CD4-positive, alpha-beta T cell treated with Interleukin-21 for 1 hour (primary cell): ENCODE measurements at regions not wholly inside any gene's neighbourhood (a gene's known extent, or its start where the extent isn't known, plus 50 kb on each side); places are given as distances from the start of the nearest gene placed in this dataset.

Experiments
- DNase-seq: peaks from one replicate; pipeline ENCODE4 v3.0.0-alpha.2; 2020

DNA sequence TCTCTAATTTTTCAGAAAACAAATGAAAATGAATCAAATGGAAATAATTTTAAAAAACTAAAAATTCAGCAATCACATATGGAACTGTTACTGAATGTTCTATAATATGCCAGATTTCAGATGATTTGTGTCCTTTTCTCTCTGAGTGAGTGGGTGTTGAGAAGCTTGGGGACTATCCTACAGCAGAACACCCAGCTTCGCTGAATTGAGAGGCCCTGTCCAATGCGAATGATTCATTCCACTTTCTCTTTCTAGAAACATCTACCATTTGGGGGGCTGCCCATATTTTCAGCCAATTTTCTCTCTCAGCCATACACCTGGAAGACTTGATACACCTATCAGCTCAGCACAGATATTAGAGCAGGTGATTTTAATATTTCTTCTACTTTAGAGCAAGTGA is 1666.7 kb downstream of the EFNB2 start:
- DNase-seq: no peak

DNA sequence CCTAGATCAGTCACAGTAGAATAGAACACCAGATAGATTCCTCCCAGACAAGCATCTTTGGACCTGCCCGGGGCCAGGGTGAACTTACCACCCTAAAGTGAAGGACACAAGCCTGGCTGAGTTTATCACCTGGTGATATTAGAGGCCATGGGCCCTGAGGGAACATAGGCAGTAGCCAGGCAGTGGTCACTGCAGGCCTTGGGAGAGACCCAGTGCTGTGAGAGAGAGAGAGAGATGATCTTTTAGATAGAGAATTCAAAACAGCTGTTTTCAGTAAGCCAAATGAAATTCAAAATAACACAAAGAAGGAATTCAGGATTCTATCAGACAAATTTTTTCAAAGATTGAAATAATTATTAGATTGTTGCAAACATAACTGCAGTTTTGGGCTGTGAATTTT is 1679.9 kb downstream of the EFNB2 start:
- DNase-seq: no peak

DNA sequence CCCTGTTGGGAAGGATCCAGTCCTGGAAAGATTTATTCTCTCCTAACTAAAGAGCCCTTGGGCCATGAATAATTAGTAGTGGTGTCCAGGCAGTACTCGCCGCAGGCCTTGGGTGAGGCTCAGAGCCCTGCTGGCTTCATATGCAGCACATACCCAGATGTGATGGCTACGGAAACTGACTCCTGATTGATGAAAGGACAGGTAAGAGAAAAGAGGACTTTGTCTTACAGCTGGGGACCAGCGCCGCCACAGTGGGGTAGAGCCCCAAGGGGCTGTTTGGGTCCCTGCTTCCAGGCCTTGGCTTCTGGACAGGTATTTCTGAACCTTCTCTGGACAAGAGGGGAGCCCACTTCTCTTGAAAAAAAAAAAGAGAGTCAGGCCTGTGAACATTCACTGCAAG is 1680.8 kb downstream of the EFNB2 start:
- DNase-seq: no peak

- DNase-seq: no peak
These were observed 1681.5 kb downstream of the EFNB2 start for GRCh38 chr13:104854007-104854406.

DNA sequence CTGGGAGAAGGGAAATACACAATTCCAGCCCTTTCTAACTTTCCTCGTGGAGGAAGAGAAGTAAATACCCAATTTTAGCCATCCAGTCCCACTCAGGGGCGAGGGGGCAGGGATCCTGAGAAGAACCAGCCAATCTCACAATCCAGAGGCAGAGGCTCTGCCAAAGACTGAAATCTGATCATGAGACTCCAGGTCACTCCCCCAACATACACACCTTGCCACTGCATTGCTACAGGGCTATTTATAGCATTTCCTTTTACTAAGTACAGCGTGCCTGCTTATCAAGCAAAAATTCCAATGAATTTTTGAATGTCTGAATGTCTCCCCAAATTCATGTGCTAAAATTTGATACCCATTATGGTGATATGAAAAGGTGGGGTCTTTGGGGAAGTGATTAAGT is 1687.5 kb downstream of the EFNB2 start:
- DNase-seq: no peak

GRCh38 chr13:104843401-104843800 is 1692.1 kb downstream of the EFNB2 start:
- DNase-seq: no peak

DNA sequence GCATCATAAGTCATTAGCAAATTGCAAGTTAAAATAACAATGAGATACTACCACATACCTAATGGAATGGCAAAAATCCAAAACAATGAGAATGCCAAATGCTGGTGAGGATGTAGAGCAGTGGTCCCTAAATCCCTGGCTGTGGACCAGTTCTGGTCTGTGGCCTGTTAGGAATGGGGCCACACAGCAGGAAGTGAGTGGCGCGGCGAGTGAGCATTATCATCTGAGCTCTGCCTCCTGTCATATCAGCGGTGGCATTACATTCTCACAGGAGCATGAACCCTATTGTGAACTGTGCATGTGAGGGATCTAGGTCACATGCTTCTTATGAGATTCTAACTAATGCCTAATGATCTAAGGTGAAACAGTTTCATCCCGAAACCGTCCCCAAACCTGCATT is 1694.4 kb downstream of the EFNB2 start:
- DNase-seq: no peak

DNA sequence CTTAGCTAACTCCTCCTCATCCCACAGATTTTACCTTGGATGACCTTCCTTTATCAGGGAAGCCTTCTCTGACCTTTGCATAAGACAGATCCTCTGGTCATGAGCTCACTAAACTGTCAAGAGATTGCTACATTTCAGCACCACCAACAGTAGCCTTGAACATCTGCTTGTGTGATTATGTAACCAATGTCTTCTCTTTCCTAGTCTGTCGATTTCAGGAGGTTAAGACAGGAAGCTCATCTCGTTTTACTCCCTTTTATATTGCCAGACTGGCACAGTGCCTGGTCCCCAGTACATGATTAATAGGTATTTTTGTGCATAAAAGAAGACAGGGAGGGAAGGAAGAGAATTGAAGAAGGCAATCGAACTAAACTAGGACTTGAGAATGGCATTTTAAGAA is 1697.7 kb downstream of the EFNB2 start:
- DNase-seq: no peak

DNA sequence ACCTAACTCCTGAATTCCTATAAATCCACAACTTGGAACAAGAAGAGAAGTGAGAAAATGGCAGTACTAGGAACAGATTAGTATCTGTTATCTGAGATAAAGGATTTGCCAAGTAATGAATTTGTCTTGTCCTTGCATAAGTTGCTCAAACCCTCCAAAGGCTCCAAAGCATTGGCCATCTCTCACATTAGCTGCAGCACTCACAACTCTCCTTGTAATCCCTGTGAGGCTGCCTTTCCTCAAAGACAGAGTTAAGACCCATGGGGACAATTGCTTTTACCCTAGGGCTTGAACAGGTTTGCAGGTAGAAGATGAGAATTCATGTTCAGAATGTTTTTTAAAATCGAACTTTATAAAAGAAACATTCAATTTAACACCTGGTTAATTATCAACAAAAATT is 1702.2 kb downstream of the EFNB2 start:
- DNase-seq: no peak

- DNase-seq: no peak
These were observed 1703.2 kb downstream of the EFNB2 start for GRCh38 chr13:104832231-104832630.

- no peak for DNase-seq
These were observed 1703.6 kb downstream of the EFNB2 start for GRCh38 chr13:104831831-104832230.

- no peak for DNase-seq
These were observed 1711.8 kb downstream of the EFNB2 start for GRCh38 chr13:104823709-104824108.

- no peak for DNase-seq
These were observed 1712.4 kb downstream of the EFNB2 start for GRCh38 chr13:104823071-104823470.

GRCh38 chr13:104817271-104817670 is 1718.2 kb downstream of the EFNB2 start:
- no peak for DNase-seq

- no peak for DNase-seq
These were observed 1718.7 kb downstream of the EFNB2 start for GRCh38 chr13:104816726-104817125.

DNA sequence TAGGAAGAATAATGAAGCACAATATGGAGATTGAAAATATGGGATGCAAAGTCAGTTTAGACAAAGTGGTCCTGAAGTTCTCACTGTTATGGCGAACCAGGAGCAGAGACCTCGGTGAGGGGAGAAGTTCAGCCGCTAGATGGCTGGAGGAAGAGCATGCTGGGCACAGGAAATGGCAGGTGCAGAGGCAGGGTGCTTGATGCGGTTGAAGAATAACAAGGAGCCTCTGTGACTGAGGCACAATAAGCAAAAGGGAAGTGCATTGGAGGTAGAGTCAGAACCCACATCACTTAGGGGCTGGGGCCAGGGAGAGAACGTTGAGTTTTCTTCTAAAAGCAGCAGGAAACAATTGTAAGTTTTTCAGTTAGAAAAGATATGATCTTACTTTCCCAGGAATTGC is 1725.2 kb downstream of the EFNB2 start:
- DNase-seq: no peak

- no peak for DNase-seq
These were observed 1726.0 kb downstream of the EFNB2 start for GRCh38 chr13:104809483-104809882.

DNA sequence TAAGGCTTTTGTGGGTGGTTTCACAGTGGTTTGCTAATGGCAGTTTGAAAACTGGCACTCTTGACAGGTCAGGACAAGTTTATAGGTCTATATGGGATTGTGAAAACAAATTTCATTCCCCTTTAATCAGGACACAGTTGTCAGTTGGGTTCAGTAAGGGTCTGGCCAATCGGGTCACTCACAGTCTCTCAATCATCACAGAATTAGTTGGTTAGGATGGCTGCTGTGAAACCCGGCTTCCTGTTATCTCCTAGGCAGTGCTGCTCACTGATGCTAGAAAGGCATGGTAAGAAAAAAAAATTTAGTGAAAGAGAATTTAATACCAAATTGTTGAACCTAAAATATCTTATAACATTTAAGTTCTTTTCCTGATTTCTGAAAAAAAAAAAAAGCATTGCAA is 1730.1 kb downstream of the EFNB2 start:
- no peak for DNase-seq

DNA sequence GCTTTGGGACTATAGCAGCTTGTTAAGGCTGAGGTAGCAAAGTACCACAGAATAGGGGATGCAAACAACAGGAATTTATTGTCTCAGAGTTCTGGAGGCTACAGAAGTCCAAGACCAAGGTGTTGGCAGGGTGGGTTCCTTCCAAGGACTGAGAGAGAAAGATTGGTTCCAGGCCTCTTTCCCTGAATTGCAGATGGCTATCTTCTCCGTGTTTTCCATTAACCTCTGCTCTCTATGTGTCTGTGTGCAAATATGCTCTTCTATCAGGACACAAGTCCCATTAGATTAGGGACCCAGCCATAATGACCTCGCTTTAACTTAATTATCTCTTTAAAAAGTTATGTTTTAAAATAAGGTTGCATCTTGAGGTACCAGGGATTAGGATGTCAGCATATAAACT is 1732.9 kb upstream of the SLC10A2 start:
- DNase-seq: no peak

GRCh38 chr13:104798486-104798885 is 1732.3 kb upstream of the SLC10A2 start:
- DNase-seq: no peak

DNA sequence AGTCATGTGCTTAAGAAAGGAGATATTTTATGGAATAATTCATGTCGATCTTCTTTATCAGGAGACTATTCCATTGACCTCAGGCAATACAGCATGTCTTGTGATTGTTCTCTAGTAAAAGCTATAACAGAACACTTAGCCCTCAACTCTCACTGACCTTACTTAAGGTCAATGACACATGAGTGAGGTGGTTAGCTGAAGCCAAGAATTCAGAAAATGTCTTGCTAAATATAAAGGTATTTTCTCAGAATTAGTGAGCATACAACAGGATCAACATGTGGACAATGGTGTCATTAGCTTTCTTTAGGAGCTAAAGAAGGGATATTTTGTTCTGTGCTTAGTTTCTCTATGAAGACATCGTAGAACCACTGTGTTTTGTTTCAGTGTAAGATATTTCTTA is 1730.4 kb upstream of the SLC10A2 start:
- no peak for DNase-seq

GRCh38 chr13:104785952-104786351 is 1719.7 kb upstream of the SLC10A2 start:
- DNase-seq: no peak

GRCh38 chr13:104784891-104785290 is 1718.7 kb upstream of the SLC10A2 start:
- DNase-seq: no peak

DNA sequence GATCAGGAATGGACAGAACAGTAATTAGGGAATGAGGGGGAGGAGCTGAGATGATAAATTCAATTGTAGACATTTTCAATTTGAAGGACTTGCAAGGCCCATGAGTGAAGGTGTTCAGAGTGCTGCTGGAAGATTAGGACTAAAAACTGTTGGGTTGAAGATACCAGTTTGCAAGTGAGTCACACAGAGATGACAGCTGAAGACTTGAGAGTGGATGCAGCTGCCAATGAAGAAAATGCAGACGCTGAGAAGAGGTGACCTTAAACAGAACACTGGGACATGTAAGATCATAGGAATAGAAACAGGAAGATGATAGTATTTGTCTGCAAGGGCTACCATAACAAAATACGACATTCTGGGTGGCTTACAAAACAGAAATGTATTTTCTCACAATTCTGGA is 1716.5 kb upstream of the SLC10A2 start:
- DNase-seq: no peak

DNA sequence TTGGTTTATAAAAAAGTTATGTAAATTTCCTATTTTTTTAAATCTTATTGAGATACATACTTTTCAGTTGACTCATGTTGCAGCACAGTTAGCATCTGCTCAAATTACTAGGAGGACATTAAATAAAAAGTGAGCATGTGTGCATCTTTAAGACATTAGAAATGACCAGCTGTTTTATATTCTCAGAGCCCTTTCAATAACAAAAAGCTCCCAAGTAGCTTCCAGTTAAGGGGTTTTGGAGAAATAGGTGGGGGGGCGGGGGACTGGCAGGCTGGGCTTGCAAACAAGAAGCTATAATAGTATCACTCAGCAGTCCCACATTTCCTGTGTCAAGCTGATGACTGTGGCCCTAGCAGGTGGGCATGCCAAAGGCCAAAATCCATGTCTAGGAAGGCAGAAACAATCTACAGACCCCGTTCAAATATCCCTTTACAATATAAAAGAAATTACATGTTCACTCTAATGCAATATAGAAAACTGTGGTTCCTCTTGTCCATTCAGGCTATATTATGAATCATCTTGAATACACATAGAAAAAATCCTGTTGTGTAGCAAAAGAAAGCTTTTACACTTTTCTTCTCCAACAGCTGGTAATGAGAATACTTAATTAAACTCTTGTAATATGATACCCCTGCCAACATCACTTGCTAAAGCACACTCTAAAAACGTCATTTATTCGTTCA is 1713.2 kb upstream of the SLC10A2 start:
- DNase-seq: no peak

- no peak for DNase-seq
These were observed 1707.6 kb upstream of the SLC10A2 start for GRCh38 chr13:104773775-104774174.
